ENCODE measurements at regions not wholly inside any gene's neighbourhood (a gene's known extent, or its start where the extent isn't known, plus 50 kb on each side); places are given as distances from the start of the nearest gene placed in this dataset.
"Not testable (repeated sequence)": the region's sequence is repeated elsewhere in the genome, so short reads cannot be mapped to it uniquely, and the experiment has no call there.

GRCh38 chrX:66815227-66815626, 176.3 kb upstream of the EDA2R start:
- Histone ChIP-seq H3K9me3 (ENCODE audit: control insufficient read depth, insufficient read depth, low read depth, low read length) (peaks cover 7% of the 10 kb centered on the region; the same call in 1 of the 2 replicates), H3K4me3 (ENCODE audit: low read depth, low read length) (no peak overlapping the region), H3K27me3 (ENCODE audit: control insufficient read depth, insufficient read depth, low read length) (no peaks in the 10 kb centered on the region), H3K27ac (ENCODE audit: low read depth, low read length) (no peak overlapping the region), H3K36me3 (ENCODE audit: control insufficient read depth, insufficient read depth, low read length) (no peaks in the 10 kb centered on the region), H3K9ac (ENCODE audit: low read length) (no peak overlapping the region), H3K4me1 (ENCODE audit: control insufficient read depth, insufficient read depth, low read length) (no peaks in the 10 kb centered on the region)

GRCh38 chrX:66794514-66794913, 155.6 kb upstream of the EDA2R start:
- H3K4me1 ChIP-seq (ENCODE audit: control insufficient read depth, insufficient read depth, low read length); H3K27ac ChIP-seq (ENCODE audit: low read depth, low read length); H3K27me3 ChIP-seq (ENCODE audit: control insufficient read depth, insufficient read depth, low read length); H3K9ac ChIP-seq (ENCODE audit: low read length); H3K4me3 ChIP-seq (ENCODE audit: low read depth, low read length); H3K36me3 ChIP-seq (ENCODE audit: control insufficient read depth, insufficient read depth, low read length): not testable (repeated sequence)
- peaks cover 16% of the 10 kb centered on the region for H3K9me3 ChIP-seq (ENCODE audit: control insufficient read depth, insufficient read depth, low read depth, low read length)

DNA sequence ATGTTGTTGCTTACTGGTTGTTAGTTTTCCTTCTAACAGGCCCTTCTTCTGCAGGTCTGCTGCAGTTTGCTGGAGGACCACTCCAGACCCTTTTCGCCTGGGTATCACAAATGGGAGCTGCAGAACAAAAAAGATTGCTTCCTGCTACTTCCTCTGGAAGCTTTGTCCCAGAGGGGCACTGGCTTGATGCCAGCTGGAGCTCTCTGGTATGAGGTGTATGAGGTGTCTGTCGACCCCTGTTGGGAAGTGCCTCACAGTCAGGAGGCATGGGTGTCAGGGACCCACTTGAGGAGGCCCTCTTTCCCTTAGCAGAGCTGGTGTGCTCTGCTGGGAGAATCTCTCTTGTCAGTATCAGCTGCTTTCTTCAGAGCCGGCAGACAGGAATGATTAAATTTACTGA, 127.4 kb upstream of the EDA2R start:
- H3K36me3 ChIP-seq (ENCODE audit: control insufficient read depth, insufficient read depth, low read length) = no peaks in the 10 kb centered on the region
- H3K9ac ChIP-seq (ENCODE audit: low read length) = no peak overlapping the region
- H3K9me3 ChIP-seq (ENCODE audit: control insufficient read depth, insufficient read depth, low read depth, low read length) = no peaks in the 10 kb centered on the region; the same call in 1 of the 2 replicates
- H3K27ac ChIP-seq (ENCODE audit: low read depth, low read length) = no peak overlapping the region
- no peak overlapping the region for H3K4me3 ChIP-seq (ENCODE audit: low read depth, low read length)
- no peaks in the 10 kb centered on the region for H3K27me3 ChIP-seq (ENCODE audit: control insufficient read depth, insufficient read depth, low read length)
- H3K4me1 ChIP-seq (ENCODE audit: control insufficient read depth, insufficient read depth, low read length) = no peaks in the 10 kb centered on the region

DNA sequence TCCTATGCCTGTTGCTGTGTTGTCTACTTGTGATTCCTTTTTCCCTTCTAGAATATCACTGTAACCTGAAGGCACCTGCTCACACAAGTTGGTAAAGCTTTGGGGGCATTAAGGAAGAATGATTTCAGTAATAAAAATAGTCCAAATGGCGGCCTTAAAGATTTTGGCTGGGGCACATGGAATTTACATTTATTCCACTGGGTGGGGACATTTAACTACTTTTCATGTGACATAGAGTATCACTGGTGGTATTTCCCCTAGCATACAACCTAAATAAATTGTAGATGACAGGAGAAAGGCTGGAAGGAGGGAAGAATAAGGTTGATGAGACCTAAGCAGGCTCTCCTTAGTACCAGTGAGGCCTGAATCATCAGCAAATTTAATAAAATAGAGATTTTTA, 121.8 kb upstream of the EDA2R start:
- H3K4me3 ChIP-seq (ENCODE audit: low read depth, low read length) = no peak overlapping the region
- no peaks in the 10 kb centered on the region for H3K4me1 ChIP-seq (ENCODE audit: control insufficient read depth, insufficient read depth, low read length)
- no peak overlapping the region for H3K27ac ChIP-seq (ENCODE audit: low read depth, low read length)
- H3K9ac ChIP-seq (ENCODE audit: low read length) = no peak overlapping the region
- no peaks in the 10 kb centered on the region for H3K36me3 ChIP-seq (ENCODE audit: control insufficient read depth, insufficient read depth, low read length)
- no peaks in the 10 kb centered on the region; the same call in 1 of the 2 replicates for H3K9me3 ChIP-seq (ENCODE audit: control insufficient read depth, insufficient read depth, low read depth, low read length)
- no peaks in the 10 kb centered on the region for H3K27me3 ChIP-seq (ENCODE audit: control insufficient read depth, insufficient read depth, low read length)

DNA sequence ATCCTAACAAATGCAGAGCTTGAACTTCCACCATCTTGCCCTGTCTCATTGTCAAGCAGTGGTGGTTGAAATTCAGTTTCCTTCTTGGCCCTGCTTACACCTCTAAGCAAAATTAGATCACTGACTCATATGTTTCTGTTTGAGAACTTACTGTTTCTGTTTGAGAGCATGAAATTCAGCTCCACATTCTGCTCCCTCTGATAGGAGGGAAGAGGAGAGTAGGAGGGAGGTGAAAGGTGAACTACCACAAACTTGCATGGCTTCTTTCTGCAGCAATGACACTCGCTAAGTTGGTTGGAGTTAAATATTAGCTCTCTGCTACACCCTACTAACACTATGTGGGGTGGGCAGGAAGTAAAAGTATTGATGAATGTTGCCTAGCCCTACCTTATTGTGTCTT, 117.8 kb upstream of the EDA2R start:
- H3K4me1 ChIP-seq (ENCODE audit: control insufficient read depth, insufficient read depth, low read length) = no peaks in the 10 kb centered on the region
- H3K36me3 ChIP-seq (ENCODE audit: control insufficient read depth, insufficient read depth, low read length) = no peaks in the 10 kb centered on the region
- H3K27ac ChIP-seq (ENCODE audit: low read depth, low read length) = no peak overlapping the region
- no peaks in the 10 kb centered on the region for H3K27me3 ChIP-seq (ENCODE audit: control insufficient read depth, insufficient read depth, low read length)
- no peak overlapping the region for H3K4me3 ChIP-seq (ENCODE audit: low read depth, low read length)
- peaks cover 4% of the 10 kb centered on the region; the same call in 1 of the 2 replicates for H3K9me3 ChIP-seq (ENCODE audit: control insufficient read depth, insufficient read depth, low read depth, low read length)
- no peak overlapping the region for H3K9ac ChIP-seq (ENCODE audit: low read length)

GRCh38 chrX:66751136-66751782, 112.4 kb upstream of the EDA2R start:
- peaks cover 14% of the 10 kb centered on the region; the same call in 1 of the 2 replicates for H3K9me3 ChIP-seq (ENCODE audit: control insufficient read depth, insufficient read depth, low read depth, low read length)
- no peak overlapping the region for H3K27ac ChIP-seq (ENCODE audit: low read depth, low read length)
- H3K4me3 ChIP-seq (ENCODE audit: low read depth, low read length) = no peak overlapping the region
- no peaks in the 10 kb centered on the region for H3K4me1 ChIP-seq (ENCODE audit: control insufficient read depth, insufficient read depth, low read length)
- no peak overlapping the region for H3K9ac ChIP-seq (ENCODE audit: low read length)
- H3K36me3 ChIP-seq (ENCODE audit: control insufficient read depth, insufficient read depth, low read length) = no peaks in the 10 kb centered on the region
- H3K27me3 ChIP-seq (ENCODE audit: control insufficient read depth, insufficient read depth, low read length) = no peaks in the 10 kb centered on the region

DNA sequence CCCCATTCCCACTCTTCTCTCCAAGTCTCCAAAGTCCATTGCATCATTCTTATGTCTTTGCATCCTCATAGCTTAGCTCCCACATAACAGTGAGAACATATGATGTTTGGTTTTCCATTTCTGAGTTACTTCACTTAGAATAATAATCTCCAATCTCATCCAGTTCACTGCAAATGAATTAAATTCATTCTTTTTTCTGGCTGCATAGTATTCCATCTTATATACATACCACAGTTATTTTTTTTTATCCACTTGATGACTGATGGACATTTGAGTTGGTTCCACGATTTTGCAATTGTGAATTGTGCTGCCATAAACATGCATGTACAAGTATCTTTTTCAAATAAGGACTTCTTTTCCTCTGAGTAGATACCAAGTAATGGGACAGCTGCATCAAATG, 105.6 kb upstream of the EDA2R start:
- H3K9ac ChIP-seq (ENCODE audit: low read length); H3K36me3 ChIP-seq (ENCODE audit: control insufficient read depth, insufficient read depth, low read length); H3K4me3 ChIP-seq (ENCODE audit: low read depth, low read length); H3K27me3 ChIP-seq (ENCODE audit: control insufficient read depth, insufficient read depth, low read length); H3K9me3 ChIP-seq (ENCODE audit: control insufficient read depth, insufficient read depth, low read depth, low read length); H3K4me1 ChIP-seq (ENCODE audit: control insufficient read depth, insufficient read depth, low read length); H3K27ac ChIP-seq (ENCODE audit: low read depth, low read length): not testable (repeated sequence)

DNA sequence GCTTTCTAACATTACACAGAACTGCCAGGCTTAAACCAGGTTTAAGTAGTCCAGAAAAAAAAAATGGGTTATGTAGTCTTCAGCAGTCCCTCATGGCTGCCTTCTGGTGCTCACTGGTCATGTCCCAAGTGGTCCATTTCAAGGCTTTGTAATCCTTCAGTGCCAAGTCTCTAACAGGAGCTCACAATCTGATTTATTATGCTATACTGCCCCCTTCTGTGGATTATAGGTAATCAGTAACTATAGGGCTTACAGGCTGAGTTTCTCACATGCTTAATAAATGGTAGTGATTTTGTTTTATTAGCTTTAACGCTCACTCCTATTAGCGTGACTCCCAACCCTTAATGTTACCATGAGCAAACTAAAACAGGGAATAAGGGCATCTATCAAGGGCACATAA, 92.5 kb upstream of the EDA2R start:
- no peaks in the 10 kb centered on the region for H3K27me3 ChIP-seq (ENCODE audit: control insufficient read depth, insufficient read depth, low read length)
- no peak overlapping the region for H3K4me3 ChIP-seq (ENCODE audit: low read depth, low read length)
- no peaks in the 10 kb centered on the region for H3K36me3 ChIP-seq (ENCODE audit: control insufficient read depth, insufficient read depth, low read length)
- H3K27ac ChIP-seq (ENCODE audit: low read depth, low read length) = no peak overlapping the region
- H3K4me1 ChIP-seq (ENCODE audit: control insufficient read depth, insufficient read depth, low read length) = no peaks in the 10 kb centered on the region
- peaks cover 3% of the 10 kb centered on the region; the same call in 1 of the 2 replicates for H3K9me3 ChIP-seq (ENCODE audit: control insufficient read depth, insufficient read depth, low read depth, low read length)
- no peak overlapping the region for H3K9ac ChIP-seq (ENCODE audit: low read length)

DNA sequence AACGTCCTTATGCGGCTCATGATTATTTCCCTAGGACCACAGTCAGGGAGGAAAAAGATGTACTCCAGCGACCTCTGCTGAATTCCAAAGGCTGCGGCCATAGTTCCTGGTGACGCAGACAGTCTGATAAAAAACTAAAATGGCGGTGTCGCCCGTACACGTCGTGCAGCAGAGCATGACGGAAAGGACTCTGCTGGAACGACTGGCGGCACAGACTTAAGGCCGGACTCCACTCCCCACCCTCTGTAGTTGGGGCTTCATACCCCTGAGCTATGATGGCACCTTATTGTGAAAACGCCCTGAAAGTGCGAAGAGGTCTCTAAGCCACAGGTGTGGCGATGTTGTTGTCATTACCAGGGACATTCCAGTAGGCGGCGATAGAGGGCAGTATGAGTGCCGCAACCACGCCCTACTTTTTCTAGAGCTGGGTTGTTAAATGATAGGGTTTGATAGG, 90.0 kb upstream of the EDA2R start:
- Histone ChIP-seq H3K36me3 (ENCODE audit: control insufficient read depth, insufficient read depth, low read length) (no peaks in the 10 kb centered on the region), H3K27me3 (ENCODE audit: control insufficient read depth, insufficient read depth, low read length) (no peaks in the 10 kb centered on the region), H3K9ac (ENCODE audit: low read length) (peak overlapping the region; percentile 71), H3K4me3 (ENCODE audit: low read depth, low read length) (peak overlapping the region; percentile 81), H3K4me1 (ENCODE audit: control insufficient read depth, insufficient read depth, low read length) (no peaks in the 10 kb centered on the region), H3K27ac (ENCODE audit: low read depth, low read length) (no peak overlapping the region), H3K9me3 (ENCODE audit: control insufficient read depth, insufficient read depth, low read depth, low read length) (peaks cover 8% of the 10 kb centered on the region; the same call in 1 of the 2 replicates)

DNA sequence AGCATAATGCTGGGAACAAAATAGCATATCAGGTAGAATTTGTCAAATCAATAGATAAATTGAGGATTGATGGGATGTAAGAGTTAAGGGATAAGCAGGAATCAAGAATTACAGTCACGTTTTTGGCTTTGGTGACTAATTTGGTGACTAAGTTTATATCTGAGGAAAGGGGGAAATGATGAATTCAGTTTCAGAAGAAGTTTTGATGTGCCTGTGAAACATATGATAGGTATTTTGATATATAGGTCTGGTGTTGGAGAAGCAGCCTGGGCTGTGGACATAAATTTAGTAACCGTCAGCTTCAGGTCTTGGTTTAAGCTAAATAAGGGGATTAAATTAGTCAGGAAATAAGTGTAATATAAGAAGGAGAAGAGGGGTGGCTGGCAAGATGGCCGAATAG, 79.0 kb upstream of the EDA2R start:
- Histone ChIP-seq H3K9me3 (ENCODE audit: control insufficient read depth, insufficient read depth, low read depth, low read length) (peaks cover 6% of the 10 kb centered on the region; the same call in 1 of the 2 replicates), H3K4me1 (ENCODE audit: control insufficient read depth, insufficient read depth, low read length) (no peaks in the 10 kb centered on the region), H3K9ac (ENCODE audit: low read length) (no peak overlapping the region), H3K36me3 (ENCODE audit: control insufficient read depth, insufficient read depth, low read length) (no peaks in the 10 kb centered on the region), H3K27ac (ENCODE audit: low read depth, low read length) (no peak overlapping the region), H3K27me3 (ENCODE audit: control insufficient read depth, insufficient read depth, low read length) (peaks cover 3% of the 10 kb centered on the region; the same call in 1 of the 2 replicates), H3K4me3 (ENCODE audit: low read depth, low read length) (no peak overlapping the region)

GRCh38 chrX:66698273-66699204, 59.7 kb upstream of the EDA2R start:
- Histone ChIP-seq H3K27me3 (ENCODE audit: control insufficient read depth, insufficient read depth, low read length) (no peaks in the 10 kb centered on the region), H3K4me3 (ENCODE audit: low read depth, low read length) (no peak overlapping the region), H3K9ac (ENCODE audit: low read length) (no peak overlapping the region), H3K9me3 (ENCODE audit: control insufficient read depth, insufficient read depth, low read depth, low read length) (peaks cover 20% of the 10 kb centered on the region), H3K36me3 (ENCODE audit: control insufficient read depth, insufficient read depth, low read length) (no peaks in the 10 kb centered on the region), H3K4me1 (ENCODE audit: control insufficient read depth, insufficient read depth, low read length) (no peaks in the 10 kb centered on the region), H3K27ac (ENCODE audit: low read depth, low read length) (no peak overlapping the region)

All from HUES6 (cell line).